ENCODE measurements at regions not wholly inside any gene's neighbourhood (a gene's known extent, or its start where the extent isn't known, plus 50 kb on each side); places are given as distances from the start of the nearest gene placed in this dataset.

- TF ChIP-seq CTCF (IDR thresholded peaks at IDR 0.05) (no peak), POLR2A (IDR thresholded peaks at IDR 0.05) (no peak)
These were observed 323.9 kb downstream of the LRIG3 start for GRCh38 chr12:58596381-58596780.

Data from esophagus squamous epithelium (tissue), 4 donors.